Tibial artery (tissue), 4 donors: ENCODE measurements at regions not wholly inside any gene's neighbourhood (a gene's known extent, or its start where the extent isn't known, plus 50 kb on each side); places are given as distances from the start of the nearest gene placed in this dataset.

Source experiments
- DNase-seq, 2 donors: peaks; one replicate each; pipeline ENCODE4 v3.0.0-alpha.2; 2019
- H3K27ac ChIP-seq, 2 donors: fragments of 200-600 bp; sonication (generic) in 1 of 2; 1 replicate in 1 of 2; 2 replicates in 1 of 2; pipeline ENCODE4 v1.5.1; 2018 to 2019; ENCODE audit warnings: mild to moderate bottlenecking in 1 of 2
- H3K27me3 ChIP-seq, 2 donors: fragments of 200-600 bp; sonication (generic) in 1 of 2; one replicate each; pipeline versions ENCODE4 v1.5.1 to v1.6.0; 2016 to 2019
- H3K36me3 ChIP-seq, 3 donors: fragments of 200-600 bp; sonication (generic) in 2 of 3; one replicate each; pipeline ENCODE4 v1.5.1; 2016 to 2019; ENCODE audit warnings: mild to moderate bottlenecking in 2 of 3
- H3K4me1 ChIP-seq, 4 donors: fragments of 200-600 bp; sonication (generic) in 2 of 4; 1 replicate in 3 of 4; 2 replicates in 1 of 4; pipeline ENCODE4 v1.5.1; 2016 to 2019
- H3K4me3 ChIP-seq, 2 donors: fragments of 200-600 bp; sonication (generic) in 1 of 2; 1 replicate in 1 of 2; 2 replicates in 1 of 2; pipeline ENCODE4 v1.5.1; 2018 to 2019; ENCODE audit warnings: mild to moderate bottlenecking in 2 of 2
- H3K9me3 ChIP-seq, 3 donors: fragments of 200-600 bp; sonication (generic) in 1 of 3; one replicate each; pipeline ENCODE4 v1.5.1; 2016 to 2019
- CTCF ChIP-seq, 2 experiments: fragments of 200-600 bp in 1 of 2; fragments of 450-650 bp in 1 of 2; IDR thresholded peaks; one replicate each; pipeline ENCODE4 v1.5.1; 2017 to 2019; ENCODE audit warnings: antibody characterized with exemption in 2 of 2, mild to moderate bottlenecking in 1 of 2, moderate library complexity in 1 of 2
- intact Hi-C: fragments of 100-400 bp; cut with DNase I; formaldehyde crosslinking; loops from one replicate; pipeline ENCODE4 v1.15.0; 2023; ENCODE audit warnings: low total_unique reads

DNA sequence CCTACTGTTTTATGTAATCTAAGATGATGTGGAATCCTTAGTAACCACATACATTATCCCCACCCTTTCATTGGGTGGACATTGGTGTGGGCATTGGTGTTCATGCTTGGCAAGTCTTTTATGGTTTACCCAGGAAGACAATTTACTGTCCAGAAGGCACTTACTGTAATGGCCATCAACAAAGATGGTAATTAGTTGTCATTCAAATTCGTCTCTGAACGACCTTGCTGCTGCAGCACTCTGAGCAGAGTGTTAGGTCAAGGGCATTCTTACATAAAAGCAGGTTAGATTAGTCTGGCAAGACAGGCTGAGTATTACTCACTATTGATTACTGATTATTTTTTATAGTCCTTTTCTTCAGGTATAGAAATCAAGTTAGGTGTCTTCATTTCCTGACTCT, 447.9 kb downstream of the XIRP2 start:
- Histone ChIP-seq H3K4me1 (no peaks in the 10 kb centered on the region), H3K36me3 (no peaks in the 10 kb centered on the region), H3K4me3 (no peak overlapping the region), H3K27me3 (no peaks in the 10 kb centered on the region), H3K27ac (no peak overlapping the region), H3K9me3 (no peaks in the 10 kb centered on the region)
- TF ChIP-seq CTCF (IDR thresholded peaks at IDR 0.05) = no peak
- intact Hi-C loops = no loop called here
- no peak for DNase-seq

DNA sequence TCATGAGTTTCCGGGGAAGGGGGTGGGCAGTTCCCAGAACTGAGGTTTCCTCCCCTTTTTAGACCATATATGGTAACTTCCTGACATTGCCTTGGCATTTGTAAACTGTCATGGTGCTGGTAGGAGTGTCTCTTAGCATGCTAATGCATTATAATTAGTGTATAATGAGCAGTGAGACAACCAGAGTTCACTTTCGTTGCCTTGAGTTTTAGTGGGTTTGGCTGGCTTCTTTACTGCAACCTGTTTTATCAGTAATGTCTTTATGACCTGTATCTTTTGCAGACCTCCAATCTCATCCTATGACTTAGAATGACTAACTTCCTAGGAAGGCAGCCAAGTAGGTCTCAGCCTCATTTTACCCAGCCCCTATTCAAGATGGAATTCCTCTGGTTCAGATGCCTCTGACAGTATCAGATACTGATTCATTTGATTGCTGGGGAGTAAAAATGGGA, 447.3 kb downstream of the XIRP2 start:
- no peak overlapping the region for H3K27ac ChIP-seq
- no peaks in the 10 kb centered on the region for H3K4me1 ChIP-seq
- no peaks in the 10 kb centered on the region for H3K27me3 ChIP-seq
- no peak for TF ChIP-seq CTCF (IDR thresholded peaks at IDR 0.05)
- H3K4me3 ChIP-seq = no peak overlapping the region
- no peaks in the 10 kb centered on the region for H3K9me3 ChIP-seq
- intact Hi-C loops = no loop called here
- no peak for DNase-seq
- no peaks in the 10 kb centered on the region for H3K36me3 ChIP-seq

GRCh38 chr2:167334146-167334742, 446.0 kb downstream of the XIRP2 start:
- no peaks in the 10 kb centered on the region for H3K36me3 ChIP-seq
- H3K27me3 ChIP-seq = no peaks in the 10 kb centered on the region
- intact Hi-C loops = no loop called here
- H3K4me1 ChIP-seq = no peaks in the 10 kb centered on the region
- DNase-seq = no peak
- H3K4me3 ChIP-seq = no peak overlapping the region
- H3K9me3 ChIP-seq = peaks cover 0 to 5% (median 0%) of the 10 kb centered on the region in 3 donors
- H3K27ac ChIP-seq = no peak overlapping the region
- TF ChIP-seq CTCF (IDR thresholded peaks at IDR 0.05) = no peak

GRCh38 chr2:167333245-167333644, 445.0 kb downstream of the XIRP2 start:
- no peak for DNase-seq
- Histone ChIP-seq H3K4me1 (no peaks in the 10 kb centered on the region), H3K36me3 (no peaks in the 10 kb centered on the region), H3K27ac (no peak overlapping the region), H3K27me3 (no peaks in the 10 kb centered on the region), H3K9me3 (peaks cover 0 to 8% (median 6%) of the 10 kb centered on the region in 3 donors), H3K4me3 (no peak overlapping the region)
- no peak for TF ChIP-seq CTCF (IDR thresholded peaks at IDR 0.05)
- intact Hi-C loops = no loop called here

DNA sequence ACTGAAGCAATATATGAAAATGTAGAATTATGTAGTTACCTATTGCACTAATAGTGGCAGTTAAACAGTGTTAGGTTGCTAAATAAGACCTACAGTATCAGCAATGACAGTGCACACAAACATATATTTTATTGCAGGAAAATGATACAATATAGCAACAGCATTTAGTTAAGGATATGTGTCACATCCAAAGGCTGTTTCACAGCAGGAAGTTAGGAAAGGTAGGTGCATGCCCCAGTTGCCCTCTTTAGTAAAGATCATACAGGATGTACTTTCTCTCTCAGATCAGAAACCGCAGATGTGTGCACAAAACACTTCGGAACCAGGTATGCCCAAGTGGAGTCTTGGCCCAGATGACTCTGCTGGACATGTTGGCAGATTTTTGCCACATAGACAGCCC, 444.1 kb downstream of the XIRP2 start:
- peaks cover 0 to 8% (median 6%) of the 10 kb centered on the region in 3 donors for H3K9me3 ChIP-seq
- H3K4me1 ChIP-seq = no peaks in the 10 kb centered on the region
- DNase-seq = no peak
- H3K27ac ChIP-seq = no peak overlapping the region
- no peaks in the 10 kb centered on the region for H3K36me3 ChIP-seq
- no peak overlapping the region for H3K4me3 ChIP-seq
- H3K27me3 ChIP-seq = no peaks in the 10 kb centered on the region
- no peak for TF ChIP-seq CTCF (IDR thresholded peaks at IDR 0.05)
- intact Hi-C loops = no loop called here
